ENCODE measurements at regions not wholly inside any gene's neighbourhood (a gene's known extent, or its start where the extent isn't known, plus 50 kb on each side); places are given as distances from the start of the nearest gene placed in this dataset.

GRCh38 chr3:82229397-82229796 is 468.0 kb upstream of the GBE1 start:
- TF ChIP-seq EZH2 (IDR thresholded peaks at IDR 0.05) (no peak), POLR2AphosphoS5 (IDR thresholded peaks at IDR 0.05; ENCODE audit: borderline replicate concordance, low read depth, low read length) (no peak), FOXP2 (optimal IDR thresholded peaks at IDR 0.05; ENCODE audit: control extremely low read depth, extremely low read length, insufficient read depth) (no peak)

All from SK-N-MC (cell line).